HFF-Myc (cell line): ENCODE measurements at regions not wholly inside any gene's neighbourhood (a gene's known extent, or its start where the extent isn't known, plus 50 kb on each side); places are given as distances from the start of the nearest gene placed in this dataset.
"Not testable (repeated sequence)": the region's sequence is repeated elsewhere in the genome, so short reads cannot be mapped to it uniquely, and the experiment has no call there.

Source experiments
- DNase-seq: peaks from one replicate; pipeline ENCODE4 v3.0.0-alpha.2; 2011; ENCODE audit warnings: low read depth; ENCODE audit errors: extremely low read depth
- H3K4me3 ChIP-seq: replicated peaks from 2 replicates; pipeline ENCODE4 v1.5.1; 2011; ENCODE audit warnings: low read depth, mild to moderate bottlenecking, control low read depth, low read length
- CTCF ChIP-seq: IDR thresholded peaks from 2 replicates; pipeline ENCODE4 v1.5.1; 2012; ENCODE audit warnings: mild to moderate bottlenecking, low read depth, low read length, control low read depth; ENCODE audit errors: missing control alignments

DNA sequence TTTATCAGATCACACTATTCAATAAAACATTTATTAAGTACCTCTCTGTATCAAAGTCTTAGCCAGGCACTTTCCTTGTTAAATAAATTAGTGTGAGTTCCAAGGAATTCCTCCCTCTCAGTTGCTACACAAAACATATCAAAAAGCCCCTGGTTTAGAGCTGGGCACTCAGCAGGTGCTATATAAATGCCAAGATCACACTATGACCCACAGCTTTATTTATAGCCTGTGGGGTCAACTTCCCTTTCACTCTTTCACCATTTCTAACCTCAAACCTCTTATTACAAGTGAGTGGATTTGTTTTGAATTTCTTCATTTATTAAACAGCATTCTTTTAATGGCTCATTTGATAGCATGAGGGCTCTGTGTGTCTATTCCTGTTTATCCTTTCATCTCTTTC is 112.6 kb upstream of the MPHOSPH6 start:
- no peak overlapping the region for H3K4me3 ChIP-seq
- no peak for DNase-seq
- no peak for TF ChIP-seq CTCF

GRCh38 chr16:82281544-82281943 is 111.5 kb upstream of the MPHOSPH6 start:
- no peak for TF ChIP-seq CTCF
- DNase-seq = no peak
- H3K4me3 ChIP-seq = no peak overlapping the region

GRCh38 chr16:82280867-82281266 is 110.8 kb upstream of the MPHOSPH6 start:
- TF ChIP-seq CTCF = no peak
- DNase-seq = no peak
- H3K4me3 ChIP-seq = no peak overlapping the region

DNA sequence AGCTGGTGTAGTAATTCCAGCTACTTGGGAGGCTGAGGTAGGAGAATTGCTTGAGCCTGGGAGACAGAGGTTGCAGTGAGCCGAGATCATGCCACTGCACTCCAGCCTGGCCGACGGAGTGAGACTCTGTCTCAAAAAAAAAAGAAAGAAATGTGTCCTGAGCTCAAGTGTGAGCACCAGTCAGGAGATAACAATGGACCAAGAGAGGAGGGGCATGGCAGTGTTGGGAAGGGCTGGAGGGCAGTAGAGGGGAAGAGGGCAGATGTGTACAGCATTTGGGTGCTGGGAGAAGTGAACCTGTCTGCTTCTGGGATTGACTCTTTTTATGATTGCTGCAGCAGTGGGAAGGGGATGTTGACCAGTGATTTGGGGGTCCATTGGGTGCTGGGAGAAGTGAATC is 105.3 kb upstream of the MPHOSPH6 start:
- not testable (repeated sequence) for H3K4me3 ChIP-seq, DNase-seq

GRCh38 chr16:82271636-82272035 is 101.6 kb upstream of the MPHOSPH6 start:
- no peak for DNase-seq
- TF ChIP-seq CTCF = no peak

GRCh38 chr16:82267675-82268074 is 97.7 kb upstream of the MPHOSPH6 start:
- not testable (repeated sequence) for DNase-seq, H3K4me3 ChIP-seq

More at GRCh38 chr16:82271636-82272035, 101.6 kb upstream of the MPHOSPH6 start:
- H3K4me3 ChIP-seq = no peak overlapping the region

DNA sequence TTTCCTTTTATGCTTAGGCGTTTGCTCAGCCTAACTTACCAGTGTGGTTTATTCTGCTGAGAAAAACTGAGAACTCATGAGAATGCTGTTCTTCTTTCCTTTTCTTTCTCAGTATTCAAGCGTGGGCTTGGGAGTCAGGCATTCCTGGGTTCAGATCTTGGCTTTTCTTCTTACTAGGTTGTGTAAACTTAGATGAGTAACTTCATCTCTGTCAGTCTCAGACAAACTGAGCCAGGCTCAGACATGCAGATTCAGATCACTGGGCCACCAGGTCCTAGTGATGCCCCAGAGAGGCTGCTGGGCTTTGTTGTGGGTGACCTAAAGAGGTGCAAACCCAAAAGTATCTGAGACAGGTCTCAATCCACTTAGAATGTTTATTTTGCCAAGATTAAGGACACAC is 95.8 kb upstream of the MPHOSPH6 start:
- TF ChIP-seq CTCF = no peak
- H3K4me3 ChIP-seq = no peak overlapping the region
- DNase-seq = no peak

DNA sequence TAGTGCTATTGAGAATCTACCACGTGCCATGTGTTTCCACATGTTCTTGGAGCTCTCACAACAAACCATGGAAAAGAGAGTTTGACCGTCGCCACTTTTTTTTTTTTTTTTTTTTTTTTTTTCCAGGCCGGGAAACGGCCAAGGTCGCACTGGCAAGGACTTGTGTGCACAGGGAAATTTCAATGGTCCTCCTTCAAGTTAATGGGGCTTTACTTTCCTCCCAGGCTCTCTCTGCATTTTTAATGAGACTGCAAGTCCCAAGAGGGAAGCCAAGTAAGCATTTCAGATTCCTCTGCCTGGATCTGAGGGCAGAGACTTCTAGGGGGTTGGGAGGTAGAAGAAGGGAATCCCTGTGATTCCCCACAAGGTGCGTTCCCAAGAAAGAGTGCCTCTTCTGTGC is 94.7 kb upstream of the MPHOSPH6 start:
- TF ChIP-seq CTCF = no peak
- H3K4me3 ChIP-seq = no peak overlapping the region
- no peak for DNase-seq
